HL-60 (cell line): ENCODE measurements at regions not wholly inside any gene's neighbourhood (a gene's known extent, or its start where the extent isn't known, plus 50 kb on each side); places are given as distances from the start of the nearest gene placed in this dataset.

Source experiments
- DNase-seq, 2 experiments: peaks; one replicate each; pipeline ENCODE4 v3.0.0-alpha.2; 2010 to 2020; ENCODE audit warnings: low read depth in 1 of 2, low spot score in 1 of 2
- H3K27ac ChIP-seq: fragments of 250-450 bp; sonication (Bioruptor Pico); replicated peaks from 2 replicates; pipeline ENCODE4 v1.5.1; 2020; ENCODE audit warnings: mild to moderate bottlenecking, moderate library complexity
- H3K27me3 ChIP-seq: fragments of 250-450 bp; sonication (Bioruptor Pico); 2 replicates; pipeline ENCODE4 v1.5.1; 2021; ENCODE audit warnings: mild to moderate bottlenecking, moderate library complexity; ENCODE audit not compliant: insufficient read depth, poor library complexity, severe bottlenecking
- H3K4me3 ChIP-seq: replicated peaks from 2 replicates; pipeline ENCODE4 v1.5.1; 2011; ENCODE audit warnings: mild to moderate bottlenecking, control low read depth, low read length; ENCODE audit not compliant: insufficient read depth
- GABPA ChIP-seq: IDR thresholded peaks from 2 replicates; pipeline ENCODE4 v1.6.1; 2012; ENCODE audit warnings: low read depth
- POLR2AphosphoS5 ChIP-seq: IDR thresholded peaks from 2 replicates; pipeline ENCODE4 v1.6.1; 2012; ENCODE audit warnings: low read depth
- SPI1 ChIP-seq: IDR thresholded peaks from 2 replicates; pipeline ENCODE4 v1.6.1; 2012; ENCODE audit warnings: low read depth, mild to moderate bottlenecking, borderline replicate concordance
- TF ChIP-seq, protein P1 (sequence below): IDR thresholded peaks from one replicate; pipeline ENCODE4 v1.5.1; 2011; ENCODE audit warnings: low read length, control low read depth, inconsistent platforms; ENCODE audit not compliant: insufficient read depth
- TF ChIP-seq, protein P2 (sequence below): IDR thresholded peaks from 2 replicates; pipeline ENCODE4 v1.6.1; 2012; ENCODE audit warnings: low read depth; ENCODE audit not compliant: insufficient replicate concordance

DNA sequence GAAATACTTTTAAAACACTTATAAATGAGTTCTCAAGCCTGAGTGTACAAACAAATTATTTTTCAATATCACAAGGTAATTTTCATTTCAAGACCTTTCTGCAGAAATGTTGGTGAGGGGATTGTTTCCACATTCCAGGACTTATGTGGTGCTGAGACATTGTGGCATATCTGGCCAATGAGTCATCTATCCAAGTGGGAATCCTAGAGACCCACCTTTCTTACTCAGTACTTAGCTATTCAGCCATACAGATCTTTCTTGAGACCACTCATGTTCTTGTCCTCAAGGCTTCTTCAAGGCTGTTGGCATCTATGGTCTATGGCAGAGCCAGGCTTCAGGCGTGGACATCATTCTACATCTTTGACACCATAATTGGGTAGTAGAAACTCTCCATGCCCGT is 225.4 kb downstream of the DKK1 start:
- Histone ChIP-seq H3K27ac (no peak overlapping the region), H3K27me3 (no peaks in the 10 kb centered on the region), H3K4me3 (no peak overlapping the region)
- DNase-seq, result no peak
- TF ChIP-seq SPI1, result no peak
- no peak for TF ChIP-seq POLR2AphosphoS5
- TF ChIP-seq GABPA, result no peak
- TF ChIP-seq, protein P1, sequence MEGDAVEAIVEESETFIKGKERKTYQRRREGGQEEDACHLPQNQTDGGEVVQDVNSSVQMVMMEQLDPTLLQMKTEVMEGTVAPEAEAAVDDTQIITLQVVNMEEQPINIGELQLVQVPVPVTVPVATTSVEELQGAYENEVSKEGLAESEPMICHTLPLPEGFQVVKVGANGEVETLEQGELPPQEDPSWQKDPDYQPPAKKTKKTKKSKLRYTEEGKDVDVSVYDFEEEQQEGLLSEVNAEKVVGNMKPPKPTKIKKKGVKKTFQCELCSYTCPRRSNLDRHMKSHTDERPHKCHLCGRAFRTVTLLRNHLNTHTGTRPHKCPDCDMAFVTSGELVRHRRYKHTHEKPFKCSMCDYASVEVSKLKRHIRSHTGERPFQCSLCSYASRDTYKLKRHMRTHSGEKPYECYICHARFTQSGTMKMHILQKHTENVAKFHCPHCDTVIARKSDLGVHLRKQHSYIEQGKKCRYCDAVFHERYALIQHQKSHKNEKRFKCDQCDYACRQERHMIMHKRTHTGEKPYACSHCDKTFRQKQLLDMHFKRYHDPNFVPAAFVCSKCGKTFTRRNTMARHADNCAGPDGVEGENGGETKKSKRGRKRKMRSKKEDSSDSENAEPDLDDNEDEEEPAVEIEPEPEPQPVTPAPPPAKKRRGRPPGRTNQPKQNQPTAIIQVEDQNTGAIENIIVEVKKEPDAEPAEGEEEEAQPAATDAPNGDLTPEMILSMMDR, result no peak
- TF ChIP-seq, protein P2, sequence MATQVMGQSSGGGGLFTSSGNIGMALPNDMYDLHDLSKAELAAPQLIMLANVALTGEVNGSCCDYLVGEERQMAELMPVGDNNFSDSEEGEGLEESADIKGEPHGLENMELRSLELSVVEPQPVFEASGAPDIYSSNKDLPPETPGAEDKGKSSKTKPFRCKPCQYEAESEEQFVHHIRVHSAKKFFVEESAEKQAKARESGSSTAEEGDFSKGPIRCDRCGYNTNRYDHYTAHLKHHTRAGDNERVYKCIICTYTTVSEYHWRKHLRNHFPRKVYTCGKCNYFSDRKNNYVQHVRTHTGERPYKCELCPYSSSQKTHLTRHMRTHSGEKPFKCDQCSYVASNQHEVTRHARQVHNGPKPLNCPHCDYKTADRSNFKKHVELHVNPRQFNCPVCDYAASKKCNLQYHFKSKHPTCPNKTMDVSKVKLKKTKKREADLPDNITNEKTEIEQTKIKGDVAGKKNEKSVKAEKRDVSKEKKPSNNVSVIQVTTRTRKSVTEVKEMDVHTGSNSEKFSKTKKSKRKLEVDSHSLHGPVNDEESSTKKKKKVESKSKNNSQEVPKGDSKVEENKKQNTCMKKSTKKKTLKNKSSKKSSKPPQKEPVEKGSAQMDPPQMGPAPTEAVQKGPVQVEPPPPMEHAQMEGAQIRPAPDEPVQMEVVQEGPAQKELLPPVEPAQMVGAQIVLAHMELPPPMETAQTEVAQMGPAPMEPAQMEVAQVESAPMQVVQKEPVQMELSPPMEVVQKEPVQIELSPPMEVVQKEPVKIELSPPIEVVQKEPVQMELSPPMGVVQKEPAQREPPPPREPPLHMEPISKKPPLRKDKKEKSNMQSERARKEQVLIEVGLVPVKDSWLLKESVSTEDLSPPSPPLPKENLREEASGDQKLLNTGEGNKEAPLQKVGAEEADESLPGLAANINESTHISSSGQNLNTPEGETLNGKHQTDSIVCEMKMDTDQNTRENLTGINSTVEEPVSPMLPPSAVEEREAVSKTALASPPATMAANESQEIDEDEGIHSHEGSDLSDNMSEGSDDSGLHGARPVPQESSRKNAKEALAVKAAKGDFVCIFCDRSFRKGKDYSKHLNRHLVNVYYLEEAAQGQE, result no peak

DNA sequence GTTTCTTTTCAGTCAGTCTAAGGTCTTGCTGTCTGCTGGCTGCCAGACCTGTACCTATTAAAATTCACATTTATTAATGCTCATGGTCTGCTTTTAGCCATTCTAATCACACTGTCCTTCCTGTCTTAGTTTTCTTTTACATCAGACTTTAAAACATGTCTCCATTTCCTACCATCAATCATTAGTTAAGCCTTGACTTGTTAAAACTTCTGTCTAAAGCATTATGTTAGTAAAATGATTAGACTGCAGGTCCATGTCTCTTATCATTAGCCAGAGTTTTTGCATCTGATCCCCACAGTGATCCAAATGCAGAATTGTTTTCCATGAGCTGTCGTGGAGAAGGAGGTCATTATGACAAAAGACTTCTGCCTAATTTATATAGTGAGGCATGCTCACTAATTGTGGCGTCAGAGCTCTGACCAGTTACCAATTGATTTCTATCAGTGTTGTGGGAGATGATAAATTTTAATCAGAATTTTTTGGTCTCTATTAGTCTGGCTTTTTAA is 226.5 kb downstream of the DKK1 start:
- H3K4me3 ChIP-seq, result no peak overlapping the region
- H3K27ac ChIP-seq, result no peak overlapping the region
- no peak for DNase-seq
- TF ChIP-seq SPI1, result no peak
- no peak for TF ChIP-seq GABPA
- TF ChIP-seq, protein P1, result no peak
- TF ChIP-seq, protein P2, result no peak
- TF ChIP-seq POLR2AphosphoS5, result no peak
- H3K27me3 ChIP-seq, result no peaks in the 10 kb centered on the region

DNA sequence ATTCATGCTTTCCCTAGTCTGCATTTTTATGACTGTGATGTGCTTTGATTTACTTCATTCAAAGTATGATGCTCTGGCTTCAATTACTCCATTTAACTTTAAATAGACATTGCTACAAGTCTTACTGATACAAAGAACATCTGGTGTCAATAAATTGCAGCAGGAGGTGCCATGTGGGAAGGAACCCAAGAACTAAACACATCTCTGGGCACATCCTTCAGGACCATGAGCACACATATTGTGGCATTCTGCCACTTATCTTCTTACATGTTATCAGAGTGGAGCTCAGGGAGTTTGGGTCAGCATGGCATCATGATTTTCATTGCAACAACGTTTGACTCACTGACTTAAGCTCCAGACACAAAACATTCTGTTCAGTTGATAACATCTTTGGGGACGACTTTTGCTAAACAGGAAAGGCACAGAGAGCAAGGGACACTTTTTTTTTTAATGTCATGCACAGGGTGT is 227.0 kb downstream of the DKK1 start:
- Histone ChIP-seq H3K27ac (no peak overlapping the region), H3K4me3 (no peak overlapping the region), H3K27me3 (no peaks in the 10 kb centered on the region)
- TF ChIP-seq GABPA (no peak), POLR2AphosphoS5 (no peak), SPI1 (no peak)
- TF ChIP-seq, protein P1, result no peak
- TF ChIP-seq, protein P2, result no peak
- no peak for DNase-seq
